Neuronal stem cell (in vitro differentiated cells): ENCODE measurements at regions not wholly inside any gene's neighbourhood (a gene's known extent, or its start where the extent isn't known, plus 50 kb on each side); places are given as distances from the start of the nearest gene placed in this dataset.

Source experiments
- DNase-seq: peaks from one replicate; pipeline ENCODE4 v3.0.0-alpha.2; 2013; ENCODE audit warnings: low spot score
- H2AFZ ChIP-seq: one replicate; pipeline ENCODE4 v1.6.1; 2013; ENCODE audit warnings: mild to moderate bottlenecking, low read length, inconsistent platforms
- H2AK5ac ChIP-seq: 2 replicates; pipeline ENCODE4 v1.6.1; 2013; ENCODE audit warnings: low read depth, mild to moderate bottlenecking, inconsistent platforms, low read length, moderate library complexity, mixed read lengths
- H2BK120ac ChIP-seq: 2 replicates; pipeline ENCODE4 v1.6.1; 2013; ENCODE audit warnings: low read depth, mild to moderate bottlenecking, inconsistent platforms, low read length, moderate library complexity, mixed read lengths
- H2BK12ac ChIP-seq: one replicate; pipeline ENCODE4 v1.6.1; 2013; ENCODE audit warnings: low read length, inconsistent platforms
- H2BK15ac ChIP-seq: 2 replicates; pipeline ENCODE4 v1.6.1; 2013; ENCODE audit warnings: mild to moderate bottlenecking, low read length, inconsistent platforms, mixed read lengths
- H2BK5ac ChIP-seq: one replicate; pipeline ENCODE4 v1.6.1; 2013; ENCODE audit warnings: inconsistent platforms, mild to moderate bottlenecking, low read length, moderate library complexity
- H3K14ac ChIP-seq: one replicate; pipeline ENCODE4 v1.6.1; 2013; ENCODE audit warnings: low read length, inconsistent platforms
- H3K18ac ChIP-seq: 2 replicates; pipeline ENCODE4 v1.6.1; 2013; ENCODE audit warnings: low read length, inconsistent platforms
- H3K23ac ChIP-seq: 2 replicates; pipeline ENCODE4 v1.6.1; 2013; ENCODE audit warnings: low read depth, mild to moderate bottlenecking, mixed read lengths, low read length, inconsistent platforms; ENCODE audit not compliant: poor library complexity
- H3K27ac ChIP-seq: replicated peaks from 3 replicates; pipeline ENCODE4 v1.5.1; 2013; ENCODE audit warnings: low read length, inconsistent platforms
- H3K27me3 ChIP-seq, 3 experiments: 2 replicates each; pipeline ENCODE4 v1.6.1; 2013; ENCODE audit warnings: low read length in 3 of 3, mild to moderate bottlenecking in 2 of 3, inconsistent platforms in 1 of 3, low read depth in 1 of 3, mixed read lengths in 1 of 3, moderate library complexity in 1 of 3; ENCODE audit not compliant: control insufficient read depth in 3 of 3, insufficient read depth in 3 of 3
- H3K36me3 ChIP-seq, 2 donors: replicated peaks in 1 of 2; 2 replicates each; pipeline ENCODE4 v1.6.1; 2013; ENCODE audit warnings: low read length in 2 of 2; ENCODE audit not compliant: control insufficient read depth in 2 of 2, insufficient read depth in 2 of 2
- H3K4ac ChIP-seq: 2 replicates; pipeline ENCODE4 v1.6.1; 2013; ENCODE audit warnings: inconsistent platforms, mild to moderate bottlenecking, low read length, moderate library complexity
- H3K4me1 ChIP-seq, 2 donors: 1 replicate in 1 of 2; 2 replicates in 1 of 2; pipeline ENCODE4 v1.6.1; 2013; ENCODE audit warnings: low read length in 2 of 2, low read depth in 1 of 2; ENCODE audit not compliant: control insufficient read depth in 2 of 2, insufficient read depth in 1 of 2
- H3K4me2 ChIP-seq: one replicate; pipeline ENCODE4 v1.6.1; 2013; ENCODE audit warnings: mild to moderate bottlenecking, low read length, inconsistent platforms; ENCODE audit not compliant: insufficient read depth, poor library complexity, severe bottlenecking
- H3K4me3 ChIP-seq, 2 donors: 2 replicates each; pipeline ENCODE4 v1.5.1; 2013; ENCODE audit warnings: low read length in 2 of 2, mild to moderate bottlenecking in 2 of 2, inconsistent platforms in 1 of 2, moderate library complexity in 1 of 2
- H3K79me1 ChIP-seq: one replicate; pipeline ENCODE4 v1.6.1; 2013; ENCODE audit warnings: low read depth, mild to moderate bottlenecking, inconsistent platforms, low read length, moderate library complexity
- H3K9ac ChIP-seq: one replicate; pipeline ENCODE4 v1.6.1; 2013; ENCODE audit warnings: mild to moderate bottlenecking, low read depth, low read length, inconsistent platforms; ENCODE audit not compliant: poor library complexity
- H3K9me3 ChIP-seq, 2 donors: replicated peaks in 1 of 2; 2 replicates each; pipeline versions ENCODE3 to v1.6.1; 2013; ENCODE audit warnings: low read length in 2 of 2, mild to moderate bottlenecking in 2 of 2, inconsistent platforms in 1 of 2, low read depth in 1 of 2, mixed read lengths in 1 of 2, moderate library complexity in 1 of 2; ENCODE audit not compliant: control insufficient read depth in 2 of 2, insufficient read depth in 1 of 2
- H4K8ac ChIP-seq: one replicate; pipeline ENCODE4 v1.6.1; 2013; ENCODE audit warnings: low read depth, mild to moderate bottlenecking, inconsistent platforms, low read length, moderate library complexity
- H4K91ac ChIP-seq: one replicate; pipeline ENCODE4 v1.6.1; 2013; ENCODE audit warnings: low read length, low read depth, mild to moderate bottlenecking, inconsistent platforms; ENCODE audit not compliant: poor library complexity
- WGBS, 2 donors: extraction: QIAGEN DNeasy Blood & Tissue Kit; methylation state at CpG; one replicate each; pipeline ENCODE4 v1.1.7; 2013; ENCODE audit warnings: missing lambda C conversion rate in 2 of 2, mixed read lengths in 1 of 2; ENCODE audit not compliant: insufficient read length in 2 of 2, insufficient replicate concordance in 1 of 2; ENCODE audit errors: extremely low coverage in 2 of 2; 5-methylcytosine and 5-hydroxymethylcytosine counted together

DNA sequence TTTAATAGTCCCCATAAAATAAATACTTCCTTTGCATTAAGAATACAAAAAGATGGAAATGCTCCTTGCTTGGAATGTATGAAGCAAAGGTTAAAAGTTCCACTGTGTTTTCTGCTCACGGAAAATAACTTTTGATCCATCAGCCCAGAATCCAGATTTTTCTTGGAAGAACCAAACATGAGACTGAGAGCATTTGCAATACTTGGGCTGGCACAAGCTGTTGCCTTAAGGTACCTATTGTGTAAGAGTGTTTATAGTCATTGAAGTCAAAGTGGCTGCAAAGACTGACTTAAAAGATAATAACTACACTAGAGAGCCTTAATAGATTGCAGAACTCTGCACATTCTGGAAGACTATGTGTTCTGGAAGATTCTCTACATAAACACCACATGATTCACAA lies 281.4 kb downstream of the RAB28 start:
- Histone ChIP-seq H3K14ac (no peak overlapping the region), H3K9me3 (no peaks in the 10 kb centered on the region), H3K9ac (no peak overlapping the region), H2AK5ac (no peak overlapping the region), H3K36me3 (peaks cover 0 to 1% of the 10 kb centered on the region in 2 donors), H2BK12ac (no peak overlapping the region), H3K79me1 (no peaks in the 10 kb centered on the region), H4K91ac (no peak overlapping the region), H2BK5ac (no peak overlapping the region), H3K4me2 (no peak overlapping the region), H3K18ac (no peak overlapping the region), H4K8ac (no peak overlapping the region), H3K27ac (no peak overlapping the region), H3K27me3 (no peaks in the 10 kb centered on the region), H3K4me3 (no peak overlapping the region), H3K4ac (no peak overlapping the region), H2AFZ (no peak overlapping the region), H3K4me1 (no peaks in the 10 kb centered on the region), H2BK120ac (no peak overlapping the region), H2BK15ac (no peak overlapping the region), H3K23ac (no peak overlapping the region)
- no CpG with 5 or more reads among the region's 1 CpG for WGBS, 2 donors
- DNase-seq, result no peak

DNA sequence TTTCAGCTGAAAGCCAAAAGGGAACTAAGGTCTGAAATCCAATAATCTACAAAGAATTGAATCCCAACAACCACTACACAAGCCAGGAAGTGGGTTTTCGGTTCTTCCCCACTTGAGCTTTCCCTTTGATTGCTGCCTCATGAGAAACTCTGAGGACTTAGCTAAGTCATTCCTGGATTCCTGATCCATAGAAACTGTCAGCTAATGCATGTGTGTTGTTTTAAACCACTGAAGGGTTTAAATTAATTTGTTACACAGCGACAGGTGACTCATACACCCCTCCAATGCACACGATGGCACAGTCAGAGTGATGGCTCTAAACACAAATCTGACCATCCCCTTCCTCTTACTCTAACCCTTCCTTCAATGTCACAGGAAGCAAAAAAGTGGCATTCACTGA lies 282.9 kb downstream of the RAB28 start:
- no peaks in the 10 kb centered on the region for H3K27me3 ChIP-seq
- WGBS, 2 donors, result no CpG with 5 or more reads among the region's 3 CpGs

DNA sequence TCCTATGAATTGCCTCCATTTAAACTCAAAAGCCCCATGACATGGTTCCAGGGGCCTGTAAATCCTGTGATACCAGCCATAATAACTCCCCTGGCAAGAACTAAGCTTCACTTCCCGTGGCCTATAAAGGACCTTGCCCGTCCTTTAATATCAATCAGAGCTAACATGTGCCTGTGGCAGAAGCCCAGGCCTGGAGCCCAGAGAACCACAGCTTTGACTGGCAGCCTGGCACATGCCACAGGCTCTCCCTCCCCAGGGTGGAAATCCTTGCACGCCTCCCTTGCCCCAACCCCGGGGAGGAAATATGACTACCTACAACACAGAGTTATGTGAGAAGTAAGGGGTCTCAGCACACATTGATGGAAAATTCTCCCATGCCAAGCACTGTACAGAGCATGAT lies 287.4 kb downstream of the RAB28 start:
- Histone ChIP-seq H3K36me3 (peaks cover 0 to 1% of the 10 kb centered on the region in 2 donors), H3K4ac (no peak overlapping the region), H3K27ac (no peak overlapping the region), H3K4me3 (no peak overlapping the region), H2BK120ac (no peak overlapping the region), H3K18ac (no peak overlapping the region), H2BK12ac (no peak overlapping the region), H3K4me2 (no peak overlapping the region), H3K9ac (no peak overlapping the region), H3K23ac (no peak overlapping the region), H3K27me3 (no peaks in the 10 kb centered on the region), H2BK15ac (no peak overlapping the region), H2AK5ac (no peak overlapping the region), H2AFZ (no peak overlapping the region), H4K8ac (no peak overlapping the region), H2BK5ac (no peak overlapping the region), H3K4me1 (no peaks in the 10 kb centered on the region), H4K91ac (no peak overlapping the region), H3K79me1 (no peaks in the 10 kb centered on the region), H3K14ac (no peak overlapping the region), H3K9me3 (no peaks in the 10 kb centered on the region)
- DNase-seq, result no peak
- no CpG with 5 or more reads among the region's 4 CpGs for WGBS, 2 donors

More for the DNA sequence above, 282.9 kb downstream of the RAB28 start:
- DNase-seq, result no peak
- H3K4ac ChIP-seq, result no peak overlapping the region
- H3K9ac ChIP-seq, result no peak overlapping the region
- H4K8ac ChIP-seq, result no peak overlapping the region
- no peak overlapping the region for H2AFZ ChIP-seq
- no peaks in the 10 kb centered on the region for H3K79me1 ChIP-seq
- no peak overlapping the region for H3K4me2 ChIP-seq
- no peak overlapping the region for H2AK5ac ChIP-seq
- H2BK12ac ChIP-seq, result no peak overlapping the region
- no peak overlapping the region for H3K23ac ChIP-seq
- no peaks in the 10 kb centered on the region for H3K4me1 ChIP-seq
- no peak overlapping the region for H2BK15ac ChIP-seq
- no peak overlapping the region for H3K27ac ChIP-seq
- no peaks in the 10 kb centered on the region for H3K9me3 ChIP-seq
- H3K14ac ChIP-seq, result no peak overlapping the region
- H3K36me3 ChIP-seq, result peaks cover 0 to 1% of the 10 kb centered on the region in 2 donors
- no peak overlapping the region for H2BK120ac ChIP-seq
- H4K91ac ChIP-seq, result no peak overlapping the region
- H3K4me3 ChIP-seq, result no peak overlapping the region
- H3K18ac ChIP-seq, result no peak overlapping the region
- H2BK5ac ChIP-seq, result no peak overlapping the region

DNA sequence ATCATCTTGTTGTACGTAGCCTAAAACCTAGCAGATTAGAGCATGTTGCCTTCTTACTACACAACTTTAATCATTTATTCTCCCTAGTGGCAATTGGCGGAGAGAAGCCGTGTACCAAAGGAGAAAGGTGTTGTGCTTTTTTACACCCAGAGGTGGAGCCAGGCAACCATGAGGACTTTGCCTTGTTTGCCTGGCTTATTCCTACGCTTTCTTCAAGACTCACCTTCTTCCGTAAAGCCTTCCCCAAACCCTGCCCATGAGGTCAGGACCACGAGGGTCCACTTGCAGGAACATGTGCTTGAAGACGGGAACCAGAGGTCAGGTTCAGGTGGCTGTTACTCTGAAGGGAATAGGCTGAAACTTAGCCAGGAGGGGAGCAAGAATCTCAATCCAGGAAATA lies 290.5 kb downstream of the RAB28 start:
- Histone ChIP-seq H3K4me1 (no peaks in the 10 kb centered on the region), H3K27ac (no peak overlapping the region), H2BK120ac (no peak overlapping the region), H2BK15ac (no peak overlapping the region), H3K79me1 (no peaks in the 10 kb centered on the region), H3K9me3 (no peaks in the 10 kb centered on the region), H2AFZ (no peak overlapping the region), H3K18ac (no peak overlapping the region), H3K4me2 (no peak overlapping the region), H3K23ac (no peak overlapping the region), H3K27me3 (no peaks in the 10 kb centered on the region), H3K4me3 (no peak overlapping the region), H2BK5ac (no peak overlapping the region), H4K91ac (no peak overlapping the region), H2AK5ac (no peak overlapping the region), H3K9ac (no peak overlapping the region), H4K8ac (no peak overlapping the region), H3K36me3 (no peaks in the 10 kb centered on the region), H3K14ac (no peak overlapping the region), H3K4ac (no peak overlapping the region), H2BK12ac (no peak overlapping the region)
- DNase-seq, result no peak
- WGBS, 2 donors, result no CpG with 5 or more reads among the region's 7 CpGs
